C4-2B (cell line): ENCODE measurements at regions not wholly inside any gene's neighbourhood (a gene's known extent, or its start where the extent isn't known, plus 50 kb on each side); places are given as distances from the start of the nearest gene placed in this dataset.
"Not testable (repeated sequence)": the region's sequence is repeated elsewhere in the genome, so short reads cannot be mapped to it uniquely, and the experiment has no call there.

ENCODE experiments used
- ZFX ChIP-seq: fragments of 450-650 bp; IDR thresholded peaks from 2 replicates; pipeline ENCODE4 v1.6.1; 2017
- TF ChIP-seq, protein P1 (sequence below): fragments of 450-650 bp; conservative IDR thresholded peaks from 2 replicates; pipeline ENCODE4 v1.5.1; 2017; ENCODE audit warnings: mild to moderate bottlenecking

DNA sequence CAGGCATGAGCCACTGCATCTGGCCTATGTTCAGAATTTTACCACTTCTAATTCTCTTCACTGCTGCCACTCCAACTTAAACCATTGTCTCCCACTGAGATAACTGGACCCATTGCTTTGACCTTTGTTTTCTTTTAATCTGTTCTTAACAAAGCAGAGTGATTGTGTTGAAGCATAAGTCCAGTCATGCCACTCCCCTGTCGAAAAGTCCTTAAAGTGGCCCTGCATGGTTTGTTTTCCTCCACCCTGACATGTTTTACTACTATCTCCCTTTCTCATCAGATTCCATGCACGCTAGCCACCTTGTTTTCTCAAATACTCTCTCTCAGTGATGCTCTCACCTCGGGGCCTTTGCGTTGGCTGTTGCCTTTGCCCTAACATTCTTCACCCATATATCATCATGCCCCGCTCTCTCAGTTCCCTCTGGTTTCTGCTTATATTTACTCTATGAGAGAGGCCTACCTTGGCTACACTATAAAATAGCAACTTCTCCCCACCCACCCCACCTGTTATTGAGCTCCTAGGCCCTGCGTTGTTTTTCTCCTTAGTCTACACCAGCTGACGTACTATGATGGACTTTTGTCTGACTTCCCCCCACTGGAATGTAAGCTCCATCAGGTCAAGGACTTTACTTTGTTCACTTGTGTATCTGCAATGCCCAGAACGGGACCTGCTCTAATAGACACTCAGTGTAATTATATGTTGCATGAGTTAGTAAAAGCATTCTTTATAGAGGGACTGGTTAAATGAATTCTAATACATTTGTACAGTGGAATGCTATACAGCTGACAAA is 75.6 kb upstream of the GARIN1A start:
- TF ChIP-seq, protein P1, sequence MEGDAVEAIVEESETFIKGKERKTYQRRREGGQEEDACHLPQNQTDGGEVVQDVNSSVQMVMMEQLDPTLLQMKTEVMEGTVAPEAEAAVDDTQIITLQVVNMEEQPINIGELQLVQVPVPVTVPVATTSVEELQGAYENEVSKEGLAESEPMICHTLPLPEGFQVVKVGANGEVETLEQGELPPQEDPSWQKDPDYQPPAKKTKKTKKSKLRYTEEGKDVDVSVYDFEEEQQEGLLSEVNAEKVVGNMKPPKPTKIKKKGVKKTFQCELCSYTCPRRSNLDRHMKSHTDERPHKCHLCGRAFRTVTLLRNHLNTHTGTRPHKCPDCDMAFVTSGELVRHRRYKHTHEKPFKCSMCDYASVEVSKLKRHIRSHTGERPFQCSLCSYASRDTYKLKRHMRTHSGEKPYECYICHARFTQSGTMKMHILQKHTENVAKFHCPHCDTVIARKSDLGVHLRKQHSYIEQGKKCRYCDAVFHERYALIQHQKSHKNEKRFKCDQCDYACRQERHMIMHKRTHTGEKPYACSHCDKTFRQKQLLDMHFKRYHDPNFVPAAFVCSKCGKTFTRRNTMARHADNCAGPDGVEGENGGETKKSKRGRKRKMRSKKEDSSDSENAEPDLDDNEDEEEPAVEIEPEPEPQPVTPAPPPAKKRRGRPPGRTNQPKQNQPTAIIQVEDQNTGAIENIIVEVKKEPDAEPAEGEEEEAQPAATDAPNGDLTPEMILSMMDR, result not testable (repeated sequence)
- TF ChIP-seq ZFX, result not testable (repeated sequence)
